ENCODE measurements at regions not wholly inside any gene's neighbourhood (a gene's known extent, or its start where the extent isn't known, plus 50 kb on each side); places are given as distances from the start of the nearest gene placed in this dataset.

GRCh38 chr5:130282049-130282448, 377.8 kb downstream of the CHSY3 start:
- intact Hi-C loops (cut with DNase I, micrococcal nuclease), result no loop called here
- no peaks in the 10 kb centered on the region for H3K4me1 ChIP-seq (ENCODE audit: low read depth)
- DNase-seq, result no peak
- H3K4me3 ChIP-seq, result no peak overlapping the region
- ATAC-seq, result no peak
- H3K36me3 ChIP-seq (ENCODE audit: low read depth), result no peaks in the 10 kb centered on the region
- TF ChIP-seq, protein P1, sequence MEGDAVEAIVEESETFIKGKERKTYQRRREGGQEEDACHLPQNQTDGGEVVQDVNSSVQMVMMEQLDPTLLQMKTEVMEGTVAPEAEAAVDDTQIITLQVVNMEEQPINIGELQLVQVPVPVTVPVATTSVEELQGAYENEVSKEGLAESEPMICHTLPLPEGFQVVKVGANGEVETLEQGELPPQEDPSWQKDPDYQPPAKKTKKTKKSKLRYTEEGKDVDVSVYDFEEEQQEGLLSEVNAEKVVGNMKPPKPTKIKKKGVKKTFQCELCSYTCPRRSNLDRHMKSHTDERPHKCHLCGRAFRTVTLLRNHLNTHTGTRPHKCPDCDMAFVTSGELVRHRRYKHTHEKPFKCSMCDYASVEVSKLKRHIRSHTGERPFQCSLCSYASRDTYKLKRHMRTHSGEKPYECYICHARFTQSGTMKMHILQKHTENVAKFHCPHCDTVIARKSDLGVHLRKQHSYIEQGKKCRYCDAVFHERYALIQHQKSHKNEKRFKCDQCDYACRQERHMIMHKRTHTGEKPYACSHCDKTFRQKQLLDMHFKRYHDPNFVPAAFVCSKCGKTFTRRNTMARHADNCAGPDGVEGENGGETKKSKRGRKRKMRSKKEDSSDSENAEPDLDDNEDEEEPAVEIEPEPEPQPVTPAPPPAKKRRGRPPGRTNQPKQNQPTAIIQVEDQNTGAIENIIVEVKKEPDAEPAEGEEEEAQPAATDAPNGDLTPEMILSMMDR (IDR thresholded peaks at IDR 0.05), result no peak
- no peaks in the 10 kb centered on the region for H3K9me3 ChIP-seq

GRCh38 chr5:130280528-130281217, 376.4 kb downstream of the CHSY3 start:
- intact Hi-C loops (cut with DNase I, micrococcal nuclease), result no loop called here
- ATAC-seq, result no peak
- TF ChIP-seq, protein P1 (IDR thresholded peaks at IDR 0.05), result no peak
- no peak for DNase-seq
- no peak overlapping the region for H3K4me3 ChIP-seq
- no peaks in the 10 kb centered on the region for H3K4me1 ChIP-seq (ENCODE audit: low read depth)
- no peaks in the 10 kb centered on the region for H3K36me3 ChIP-seq (ENCODE audit: low read depth)
- H3K9me3 ChIP-seq, result no peaks in the 10 kb centered on the region

DNA sequence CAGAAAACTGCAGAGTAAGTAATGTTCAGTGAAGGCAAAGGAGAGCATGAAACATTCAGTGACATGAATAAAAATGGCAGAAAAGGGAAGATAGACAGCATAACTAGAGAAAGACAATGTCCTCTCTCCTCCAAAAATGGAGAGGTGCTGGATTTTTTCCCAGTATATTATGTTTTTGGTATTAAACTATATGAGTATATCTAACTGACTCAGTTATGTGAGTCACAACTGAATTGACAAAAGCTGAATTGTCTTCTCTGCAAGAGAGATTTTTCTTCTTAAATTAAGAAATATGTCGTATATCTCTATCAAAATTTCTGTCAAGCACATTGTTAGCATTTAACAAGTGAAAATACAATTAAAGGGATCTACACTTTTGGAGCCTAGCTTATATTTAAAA, 375.1 kb downstream of the CHSY3 start:
- DNase-seq (no peak), ATAC-seq (no peak)
- TF ChIP-seq, protein P1 (IDR thresholded peaks at IDR 0.05), result no peak
- H3K9me3 ChIP-seq, result no peaks in the 10 kb centered on the region
- intact Hi-C loops (cut with DNase I, micrococcal nuclease), result no loop called here
- H3K36me3 ChIP-seq (ENCODE audit: low read depth), result no peaks in the 10 kb centered on the region
- no peaks in the 10 kb centered on the region for H3K4me1 ChIP-seq (ENCODE audit: low read depth)
- no peak overlapping the region for H3K4me3 ChIP-seq

DNA sequence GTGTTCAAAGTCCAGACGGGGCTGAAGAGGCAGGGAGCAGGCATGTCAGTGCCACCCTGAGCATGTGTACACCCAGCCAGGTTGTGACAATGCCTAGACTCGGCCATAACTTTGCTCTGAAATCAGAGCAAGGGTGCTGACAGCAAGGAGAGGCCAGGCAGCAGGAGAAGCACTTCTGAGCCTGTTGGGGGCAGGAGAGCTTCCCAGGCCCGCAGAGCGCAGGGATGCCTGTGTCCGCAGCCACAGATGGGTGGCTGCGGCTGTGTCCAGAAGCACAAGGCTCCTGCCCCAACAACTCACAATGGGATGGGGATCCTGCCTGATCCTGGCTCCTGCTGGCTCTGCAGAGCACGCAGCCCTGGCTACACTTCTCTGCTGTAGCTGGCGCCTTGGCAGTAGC, 373.9 kb downstream of the CHSY3 start:
- H3K4me3 ChIP-seq, result no peak overlapping the region
- no peaks in the 10 kb centered on the region for H3K4me1 ChIP-seq (ENCODE audit: low read depth)
- no peaks in the 10 kb centered on the region for H3K9me3 ChIP-seq
- DNase-seq, result no peak
- no peak for ATAC-seq
- intact Hi-C loops (cut with DNase I, micrococcal nuclease), result no loop called here
- TF ChIP-seq, protein P1 (IDR thresholded peaks at IDR 0.05), result no peak
- H3K36me3 ChIP-seq (ENCODE audit: low read depth), result no peaks in the 10 kb centered on the region

- Histone ChIP-seq H3K9me3 (no peaks in the 10 kb centered on the region), H3K36me3 (ENCODE audit: low read depth) (no peaks in the 10 kb centered on the region), H3K4me1 (ENCODE audit: low read depth) (no peaks in the 10 kb centered on the region), H3K4me3 (no peak overlapping the region)
- TF ChIP-seq, protein P1 (IDR thresholded peaks at IDR 0.05), result no peak
- ATAC-seq (no peak), DNase-seq (no peak)
- intact Hi-C loops (cut with DNase I, micrococcal nuclease), result no loop called here
These were observed 373.3 kb downstream of the CHSY3 start for GRCh38 chr5:130277522-130277921.

DNA sequence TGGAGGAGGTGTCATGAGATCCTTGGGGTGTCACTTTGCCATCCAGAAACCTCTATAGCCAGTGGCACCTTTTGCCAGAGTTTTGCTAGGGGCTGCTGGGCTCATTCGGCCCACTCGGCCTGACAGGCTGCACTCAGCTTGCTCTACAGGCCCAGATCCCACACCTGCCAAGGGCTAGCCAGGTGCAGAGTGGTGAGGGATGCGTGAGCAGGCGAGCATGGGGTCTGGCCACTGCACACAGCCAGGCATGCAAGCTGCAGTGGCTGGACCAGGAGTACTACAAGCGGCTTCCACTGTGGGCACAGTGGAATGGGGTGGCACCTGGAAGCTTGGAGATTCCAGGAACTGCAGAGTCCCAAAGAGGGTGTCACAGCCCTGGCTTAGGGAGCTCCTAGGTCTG, 372.7 kb downstream of the CHSY3 start:
- TF ChIP-seq, protein P1 (IDR thresholded peaks at IDR 0.05), result no peak
- H3K9me3 ChIP-seq, result no peaks in the 10 kb centered on the region
- no peaks in the 10 kb centered on the region for H3K36me3 ChIP-seq (ENCODE audit: low read depth)
- no peaks in the 10 kb centered on the region for H3K4me1 ChIP-seq (ENCODE audit: low read depth)
- no peak overlapping the region for H3K4me3 ChIP-seq
- ATAC-seq (no peak), DNase-seq (no peak)
- intact Hi-C loops (cut with DNase I, micrococcal nuclease), result no loop called here
